Colonic mucosa (tissue), 4 donors: ENCODE measurements at regions not wholly inside any gene's neighbourhood (a gene's known extent, or its start where the extent isn't known, plus 50 kb on each side); places are given as distances from the start of the nearest gene placed in this dataset.

ENCODE experiments used
- DNase-seq: peaks from one replicate; pipeline ENCODE4 v3.0.0-alpha.2; 2020
- H3K27ac ChIP-seq: fragments of 200-600 bp; one replicate; pipeline ENCODE4 v1.8.0; 2021
- H3K27me3 ChIP-seq: fragments of 200-600 bp; one replicate; pipeline ENCODE4 v1.8.0; 2021
- H3K36me3 ChIP-seq: fragments of 200-600 bp; one replicate; pipeline ENCODE4 v1.8.0; 2021
- H3K4me1 ChIP-seq: fragments of 200-600 bp; one replicate; pipeline ENCODE4 v1.8.0; 2021; ENCODE audit warnings: mild to moderate bottlenecking
- H3K4me3 ChIP-seq: fragments of 200-600 bp; one replicate; pipeline ENCODE4 v1.8.0; 2021
- H3K9ac ChIP-seq, 2 donors: one replicate each; pipeline ENCODE4 v1.7.0; 2013; ENCODE audit warnings: control low read depth in 2 of 2, low read depth in 2 of 2, low read length in 2 of 2
- H3K9me3 ChIP-seq: fragments of 200-600 bp; one replicate; pipeline ENCODE4 v1.8.0; 2021
- CTCF ChIP-seq: fragments of 200-600 bp; IDR thresholded peaks from one replicate; pipeline ENCODE4 v1.8.0; 2022; ENCODE audit warnings: antibody characterized with exemption, mild to moderate bottlenecking
- intact Hi-C: fragments of 100-400 bp; cut with DNase I; formaldehyde crosslinking; loops from one replicate; pipeline ENCODE4 v1.14.1; 2022
- donor health status: healthy.
- donor health status: DM: no; HTN: no; CAD: no.
- donor health status: DM: no; HTN: no; CAD: no.

- no peak overlapping the region for H3K27ac ChIP-seq
- no peak for DNase-seq
- no peak for TF ChIP-seq CTCF
- no peak overlapping the region for H3K4me3 ChIP-seq
- H3K36me3 ChIP-seq = no peaks in the 10 kb centered on the region
- H3K27me3 ChIP-seq = no peaks in the 10 kb centered on the region
- H3K9ac ChIP-seq = no peak overlapping the region
- H3K9me3 ChIP-seq = no peaks in the 10 kb centered on the region
- intact Hi-C loops = no loop called here
- H3K4me1 ChIP-seq = no peaks in the 10 kb centered on the region
Measured at GRCh38 chr10:129310881-129311280, 156.2 kb upstream of the MGMT start.

- no peak for DNase-seq
- Histone ChIP-seq H3K36me3 (no peaks in the 10 kb centered on the region), H3K4me3 (no peak overlapping the region), H3K4me1 (no peaks in the 10 kb centered on the region), H3K9ac (no peak overlapping the region), H3K27ac (no peak overlapping the region), H3K9me3 (no peaks in the 10 kb centered on the region), H3K27me3 (no peaks in the 10 kb centered on the region)
- TF ChIP-seq CTCF = no peak
- intact Hi-C loops = no loop called here
Measured at GRCh38 chr10:129319934-129320333, 147.1 kb upstream of the MGMT start.

GRCh38 chr10:129320340-129320739 lies 146.7 kb upstream of the MGMT start:
- no peaks in the 10 kb centered on the region for H3K9me3 ChIP-seq
- no peak overlapping the region for H3K9ac ChIP-seq
- H3K27me3 ChIP-seq = no peaks in the 10 kb centered on the region
- DNase-seq = no peak
- no peaks in the 10 kb centered on the region for H3K4me1 ChIP-seq
- TF ChIP-seq CTCF = no peak
- no peak overlapping the region for H3K4me3 ChIP-seq
- H3K27ac ChIP-seq = no peak overlapping the region
- intact Hi-C loops = no loop called here
- no peaks in the 10 kb centered on the region for H3K36me3 ChIP-seq

GRCh38 chr10:129321727-129322126 lies 145.3 kb upstream of the MGMT start:
- H3K27me3 ChIP-seq = no peaks in the 10 kb centered on the region
- no peak overlapping the region for H3K9ac ChIP-seq
- no peak for TF ChIP-seq CTCF
- H3K9me3 ChIP-seq = no peaks in the 10 kb centered on the region
- H3K27ac ChIP-seq = no peak overlapping the region
- no peak overlapping the region for H3K4me3 ChIP-seq
- no peaks in the 10 kb centered on the region for H3K4me1 ChIP-seq
- no peak for DNase-seq
- intact Hi-C loops = no loop called here
- H3K36me3 ChIP-seq = no peaks in the 10 kb centered on the region

DNA sequence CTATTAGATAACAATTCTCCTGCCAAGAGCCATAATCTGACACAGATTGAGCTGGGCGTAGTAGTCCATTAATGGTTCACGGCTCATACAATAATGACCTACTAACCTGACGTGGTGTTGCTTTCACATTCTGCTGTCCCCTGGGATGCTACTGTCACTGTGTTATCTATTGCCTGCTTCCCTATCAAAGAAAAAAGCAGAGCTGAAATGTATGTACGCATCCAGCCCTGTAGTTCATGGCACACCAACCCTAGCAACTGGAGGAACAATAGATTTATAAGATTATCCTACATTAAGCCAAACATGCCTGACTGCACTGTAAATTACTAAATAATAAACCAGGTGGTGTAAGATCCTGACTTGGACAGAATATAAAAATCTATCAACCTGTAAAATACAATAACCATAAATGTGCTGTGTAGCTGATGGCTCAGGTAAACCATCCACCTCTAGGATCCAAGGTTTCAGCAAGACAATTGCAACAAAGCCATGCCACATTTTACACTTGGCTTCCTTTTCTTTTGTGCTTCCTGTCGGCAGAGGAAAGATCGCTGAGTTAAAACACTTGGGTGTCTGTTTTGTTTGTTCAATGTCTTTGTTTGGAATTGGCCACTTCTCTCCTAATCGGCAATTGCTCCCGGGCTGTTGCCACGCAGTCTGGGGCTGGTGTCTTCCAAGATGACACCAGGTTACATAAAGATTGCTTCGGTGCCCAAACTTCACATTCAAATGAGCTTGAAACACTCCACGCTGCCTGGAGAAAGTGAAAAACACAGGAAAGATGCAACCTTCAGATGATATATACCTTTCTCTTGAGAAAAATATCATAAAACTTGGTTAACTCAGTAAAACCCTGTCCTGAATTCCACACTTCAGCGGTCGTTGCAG lies 143.9 kb upstream of the MGMT start:
- TF ChIP-seq CTCF = no peak
- H3K9ac ChIP-seq = no peak overlapping the region
- DNase-seq = no peak

More for the DNA sequence above, 143.9 kb upstream of the MGMT start:
- intact Hi-C loops = no loop called here
- H3K36me3 ChIP-seq = no peaks in the 10 kb centered on the region
- H3K9me3 ChIP-seq = no peaks in the 10 kb centered on the region
- H3K4me3 ChIP-seq = no peak overlapping the region
- H3K4me1 ChIP-seq = no peaks in the 10 kb centered on the region
- H3K27ac ChIP-seq = no peak overlapping the region
- no peaks in the 10 kb centered on the region for H3K27me3 ChIP-seq
